ENCODE measurements at regions not wholly inside any gene's neighbourhood (a gene's known extent, or its start where the extent isn't known, plus 50 kb on each side); places are given as distances from the start of the nearest gene placed in this dataset.

DNA sequence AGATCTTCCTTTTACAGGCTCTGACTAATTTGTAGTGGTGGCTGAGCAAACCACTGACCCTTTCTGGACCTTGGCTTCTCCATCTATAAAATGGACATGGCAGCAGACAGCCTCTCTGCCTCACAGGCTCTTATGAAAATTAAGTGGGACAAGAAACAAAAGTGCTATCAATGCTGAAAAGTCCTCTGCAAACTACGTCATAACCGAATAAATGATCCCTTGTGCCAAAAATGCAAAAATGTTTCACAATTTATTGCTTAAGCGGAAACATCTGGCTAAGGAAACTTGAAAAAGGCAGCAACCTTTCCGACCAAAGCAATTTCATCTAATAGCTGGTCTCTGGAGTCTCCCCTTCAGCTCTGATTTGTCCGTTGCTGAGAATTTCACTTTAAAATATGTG, 108.5 kb upstream of the PLXNC1 start:
- H3F3A ChIP-seq (ENCODE audit: insufficient read depth, low read length), result no peaks in the 10 kb centered on the region
- no peak overlapping the region for H3K27ac ChIP-seq (ENCODE audit: low read depth, low read length, poor library complexity, severe bottlenecking)
- no peaks in the 10 kb centered on the region for H3K36me3 ChIP-seq (ENCODE audit: insufficient read depth, low read length)
- H3K9me3 ChIP-seq (ENCODE audit: low read length), result no peaks in the 10 kb centered on the region
- H3K9me2 ChIP-seq (ENCODE audit: low read depth, low read length), result no peaks in the 10 kb centered on the region
- no peaks in the 10 kb centered on the region for H3K27me3 ChIP-seq (ENCODE audit: insufficient read depth, low read length)
- no peak overlapping the region for H3K9ac ChIP-seq (ENCODE audit: low read length)
- no peak overlapping the region for H2AFZ ChIP-seq (ENCODE audit: low read length)
- H3K4me2 ChIP-seq (ENCODE audit: low read length), result no peak overlapping the region
- H3K4me3 ChIP-seq (ENCODE audit: low read depth, low read length, poor library complexity, severe bottlenecking), result no peak overlapping the region
- no peaks in the 10 kb centered on the region for H3K79me2 ChIP-seq (ENCODE audit: insufficient read depth, low read length)
- no peaks in the 10 kb centered on the region for H3K4me1 ChIP-seq (ENCODE audit: insufficient read depth, low read length, severe bottlenecking)
- no peaks in the 10 kb centered on the region for H4K20me1 ChIP-seq (ENCODE audit: insufficient read depth, low read length)
- TF ChIP-seq CTCF (IDR thresholded peaks at IDR 0.05; ENCODE audit: low read length) (no peak), EZH2 (IDR thresholded peaks at IDR 0.05; ENCODE audit: borderline replicate concordance, low read length) (no peak)

DNA sequence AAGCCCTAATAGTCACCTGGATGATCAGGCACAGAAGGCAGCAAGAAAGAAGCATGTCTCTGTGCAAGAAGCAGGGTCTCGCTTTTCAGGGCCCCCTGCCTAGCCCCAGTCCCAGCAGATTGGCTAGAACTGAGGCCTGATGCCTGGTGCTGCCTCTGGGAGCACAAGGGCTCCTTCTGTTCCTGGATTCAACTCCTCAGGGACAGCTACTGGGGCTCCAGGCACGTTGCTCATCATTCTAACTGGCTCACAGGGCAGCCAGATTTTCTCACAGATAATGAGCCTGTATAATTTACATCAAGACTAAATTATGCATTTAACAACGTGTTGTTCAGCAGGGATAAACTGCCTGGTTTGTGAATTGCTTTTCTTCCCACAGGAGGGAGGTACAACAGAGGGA, 106.5 kb upstream of the PLXNC1 start:
- Histone ChIP-seq H3K27ac (ENCODE audit: low read depth, low read length, poor library complexity, severe bottlenecking) (no peak overlapping the region), H3K27me3 (ENCODE audit: insufficient read depth, low read length) (no peaks in the 10 kb centered on the region), H4K20me1 (ENCODE audit: insufficient read depth, low read length) (no peaks in the 10 kb centered on the region), H3K9me3 (ENCODE audit: low read length) (no peaks in the 10 kb centered on the region), H3F3A (ENCODE audit: insufficient read depth, low read length) (no peaks in the 10 kb centered on the region), H3K36me3 (ENCODE audit: insufficient read depth, low read length) (no peaks in the 10 kb centered on the region), H3K4me3 (ENCODE audit: low read depth, low read length, poor library complexity, severe bottlenecking) (no peak overlapping the region), H3K4me2 (ENCODE audit: low read length) (no peak overlapping the region), H2AFZ (ENCODE audit: low read length) (no peak overlapping the region), H3K9me2 (ENCODE audit: low read depth, low read length) (no peaks in the 10 kb centered on the region), H3K79me2 (ENCODE audit: insufficient read depth, low read length) (no peaks in the 10 kb centered on the region), H3K4me1 (ENCODE audit: insufficient read depth, low read length, severe bottlenecking) (no peaks in the 10 kb centered on the region), H3K9ac (ENCODE audit: low read length) (no peak overlapping the region)
- TF ChIP-seq EZH2 (IDR thresholded peaks at IDR 0.05; ENCODE audit: borderline replicate concordance, low read length) (no peak), CTCF (IDR thresholded peaks at IDR 0.05; ENCODE audit: low read length) (no peak)

- Histone ChIP-seq H3K9ac (ENCODE audit: low read length) (no peak overlapping the region), H2AFZ (ENCODE audit: low read length) (no peak overlapping the region), H3K4me2 (ENCODE audit: low read length) (no peak overlapping the region), H3F3A (ENCODE audit: insufficient read depth, low read length) (no peaks in the 10 kb centered on the region), H4K20me1 (ENCODE audit: insufficient read depth, low read length) (no peaks in the 10 kb centered on the region), H3K79me2 (ENCODE audit: insufficient read depth, low read length) (no peaks in the 10 kb centered on the region), H3K27ac (ENCODE audit: low read depth, low read length, poor library complexity, severe bottlenecking) (no peak overlapping the region), H3K4me1 (ENCODE audit: insufficient read depth, low read length, severe bottlenecking) (no peaks in the 10 kb centered on the region), H3K9me2 (ENCODE audit: low read depth, low read length) (no peaks in the 10 kb centered on the region), H3K27me3 (ENCODE audit: insufficient read depth, low read length) (no peaks in the 10 kb centered on the region), H3K9me3 (ENCODE audit: low read length) (no peaks in the 10 kb centered on the region), H3K4me3 (ENCODE audit: low read depth, low read length, poor library complexity, severe bottlenecking) (no peak overlapping the region), H3K36me3 (ENCODE audit: insufficient read depth, low read length) (no peaks in the 10 kb centered on the region)
- TF ChIP-seq EZH2 (IDR thresholded peaks at IDR 0.05; ENCODE audit: borderline replicate concordance, low read length) (no peak), CTCF (IDR thresholded peaks at IDR 0.05; ENCODE audit: low read length) (no peak)
Measured at GRCh38 chr12:94042321-94042720, 106.1 kb upstream of the PLXNC1 start.
